ENCODE measurements at regions not wholly inside any gene's neighbourhood (a gene's known extent, or its start where the extent isn't known, plus 50 kb on each side); places are given as distances from the start of the nearest gene placed in this dataset.
A peak's percentile ranks its signal among the peaks of the same experiment; 100 is the strongest.
"Not testable (repeated sequence)": the region's sequence is repeated elsewhere in the genome, so short reads cannot be mapped to it uniquely, and the experiment has no call there.

DNA sequence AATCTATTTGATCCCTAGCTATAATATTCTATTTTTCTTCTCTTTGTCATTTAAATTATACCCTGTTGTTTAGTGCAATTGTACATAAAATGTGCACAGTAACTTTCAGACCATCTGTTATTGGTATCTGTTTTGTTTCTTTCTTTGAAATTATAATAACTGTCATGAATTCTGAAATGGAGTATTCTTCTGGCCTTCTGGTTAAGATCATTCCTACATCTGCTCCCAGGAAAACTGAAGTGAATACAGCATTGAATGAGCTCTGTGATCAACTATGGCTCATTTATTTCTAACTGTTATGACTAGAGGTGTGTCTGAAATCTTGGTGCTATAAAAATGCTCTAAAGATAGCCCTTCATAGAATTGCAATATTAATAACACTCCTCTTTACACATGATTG lies 788.4 kb upstream of the TMEFF2 start:
- DNase-seq: no peak

DNA sequence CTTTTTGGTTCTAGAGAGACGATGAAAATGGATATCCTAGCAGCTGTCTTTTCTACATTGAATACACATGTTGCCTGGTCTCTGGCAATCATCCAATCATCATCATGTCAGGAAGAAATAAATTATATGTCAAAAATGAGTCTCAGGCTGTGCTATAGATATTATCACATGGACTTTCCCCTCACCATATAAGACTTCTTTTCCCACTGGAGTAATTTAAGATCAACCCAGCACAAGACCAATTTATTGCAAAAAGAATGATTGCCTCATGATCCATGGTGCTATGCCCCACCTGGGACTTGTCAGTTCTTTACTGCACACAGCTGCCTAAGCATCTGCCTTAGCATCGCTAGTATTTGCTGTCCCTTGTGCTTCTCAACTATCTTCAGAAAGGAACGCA lies 783.7 kb upstream of the TMEFF2 start:
- DNase-seq: peak; percentile 26

DNA sequence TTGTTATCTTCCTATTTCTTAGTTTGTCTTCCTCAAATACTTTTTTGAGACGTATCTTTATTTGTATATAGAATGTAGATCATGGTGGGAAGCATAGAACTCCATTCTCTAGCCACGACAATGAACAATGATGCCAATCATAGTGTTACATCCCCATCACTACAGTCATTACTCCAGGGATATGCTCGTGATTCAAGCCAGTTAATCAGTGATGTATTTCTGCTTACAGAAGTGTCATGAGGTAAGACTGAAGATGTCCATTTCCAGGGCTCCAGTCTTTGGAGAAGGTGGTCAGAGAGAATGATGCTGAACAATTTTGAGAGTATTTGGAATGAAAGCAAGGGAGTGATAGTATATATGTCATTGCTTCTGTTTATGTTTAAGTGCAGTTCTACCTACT lies 777.2 kb upstream of the TMEFF2 start:
- no peak for DNase-seq

DNA sequence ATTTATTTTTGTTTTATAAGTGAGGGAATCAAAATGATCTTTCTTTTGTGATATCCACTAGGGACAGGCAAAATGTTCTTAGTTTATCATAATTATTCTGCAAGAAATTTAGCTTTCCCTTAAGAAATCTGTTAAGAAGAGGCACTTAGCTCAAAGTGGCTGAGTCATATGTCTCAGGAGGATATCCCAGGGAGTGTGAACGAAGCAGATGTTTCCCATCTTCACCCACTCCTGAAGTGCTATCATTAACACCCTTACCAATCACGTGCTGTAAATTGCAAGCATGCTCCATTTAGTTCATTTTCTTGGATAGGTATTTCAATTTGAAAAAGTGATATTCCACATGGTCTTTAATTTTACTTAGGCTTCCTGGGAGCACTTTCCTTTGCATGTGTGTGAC lies 774.3 kb upstream of the TMEFF2 start:
- no peak for DNase-seq

DNA sequence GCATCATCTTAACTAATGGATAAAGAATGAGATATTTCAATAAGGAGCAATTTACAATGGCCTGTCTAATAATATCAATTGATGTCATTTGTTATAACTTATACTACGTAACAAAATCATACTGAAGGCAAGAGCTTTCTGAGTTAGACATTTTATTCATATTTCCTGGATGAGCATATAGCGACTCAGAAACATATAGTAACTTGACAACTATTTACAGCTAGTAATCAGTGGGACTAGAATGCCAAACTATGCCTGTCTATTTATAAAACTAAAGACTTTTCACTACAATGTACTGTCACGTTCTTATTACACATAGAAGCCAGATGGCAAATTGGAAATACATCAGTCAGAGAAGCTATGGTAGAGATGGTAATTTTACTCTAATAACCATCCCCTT lies 766.2 kb upstream of the TMEFF2 start:
- no peak for DNase-seq

DNA sequence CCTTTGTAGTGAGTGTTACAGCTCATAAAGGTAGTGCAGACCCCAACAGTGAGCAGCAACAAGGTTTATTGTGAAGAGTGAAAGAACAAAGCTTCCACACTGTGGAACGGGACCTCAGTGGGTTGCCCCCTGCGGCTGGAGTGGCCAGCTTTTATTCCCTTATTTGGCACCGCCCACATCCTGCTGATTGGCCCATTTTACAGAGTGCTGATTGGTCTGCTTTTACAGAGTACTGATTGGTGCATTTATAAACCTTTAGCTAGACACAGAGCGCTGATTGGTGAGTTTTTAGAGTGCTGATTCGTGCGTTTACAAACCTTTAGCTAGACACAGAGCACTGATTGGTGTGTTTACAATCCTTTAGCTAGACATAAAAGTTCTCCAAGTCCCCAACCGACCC lies 763.9 kb upstream of the TMEFF2 start:
- DNase-seq: not testable (repeated sequence)

DNA sequence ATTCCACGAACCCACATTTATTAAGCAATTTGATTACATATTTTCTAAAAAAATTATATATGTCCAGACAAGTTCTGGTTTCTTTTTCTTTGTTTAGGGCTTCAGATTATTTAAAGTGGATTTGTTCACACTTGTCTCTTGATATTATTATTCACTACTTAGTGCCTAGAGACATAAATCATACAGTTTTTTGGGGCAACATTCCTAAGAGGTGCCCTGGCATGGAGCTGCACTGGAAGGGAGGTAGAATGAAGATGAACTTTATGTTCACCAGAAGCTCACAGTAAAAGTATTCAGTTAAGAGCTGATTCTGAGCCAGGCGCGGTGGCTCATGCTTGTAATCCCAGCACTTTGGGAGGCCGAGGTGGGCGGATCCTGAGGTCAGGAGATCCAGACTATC lies 762.7 kb upstream of the TMEFF2 start:
- no peak for DNase-seq

DNA sequence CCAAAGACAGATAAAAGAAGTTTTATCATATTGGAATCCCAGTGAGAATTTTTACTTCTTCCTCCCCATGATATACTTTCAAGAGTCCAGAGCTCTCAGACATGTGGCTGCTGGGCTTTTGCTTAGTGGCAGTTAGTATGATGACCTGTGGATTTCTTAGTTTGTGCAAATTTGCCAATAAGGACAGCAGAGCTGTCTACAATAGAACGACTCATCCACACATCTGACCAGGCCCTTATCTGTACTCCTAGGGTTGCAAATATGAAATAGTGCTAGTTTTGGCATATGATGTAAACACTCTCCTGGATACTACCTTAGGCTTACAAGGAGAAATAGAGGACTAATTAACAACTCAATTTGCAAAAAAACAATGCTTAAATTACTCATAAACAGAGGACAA lies 758.4 kb upstream of the TMEFF2 start:
- no peak for DNase-seq

DNA sequence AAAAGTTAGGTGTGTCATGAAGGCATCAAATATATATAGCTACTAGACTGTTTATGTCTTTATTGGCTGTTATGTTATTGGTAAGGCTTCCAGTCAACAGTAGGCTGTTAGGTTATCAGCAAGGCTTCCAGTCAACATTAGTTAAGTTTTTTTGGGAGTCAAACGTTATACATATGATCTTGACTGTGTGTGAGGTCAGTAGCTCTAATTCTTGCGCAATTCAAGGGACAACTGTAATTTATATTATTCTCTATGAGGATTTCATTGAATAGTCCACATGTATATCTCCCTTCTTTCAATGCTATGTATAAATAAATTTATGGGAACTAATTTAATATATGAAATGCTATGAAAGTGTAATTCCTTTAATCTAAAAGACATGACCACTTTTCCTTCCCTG lies 757.5 kb upstream of the TMEFF2 start:
- no peak for DNase-seq

DNA sequence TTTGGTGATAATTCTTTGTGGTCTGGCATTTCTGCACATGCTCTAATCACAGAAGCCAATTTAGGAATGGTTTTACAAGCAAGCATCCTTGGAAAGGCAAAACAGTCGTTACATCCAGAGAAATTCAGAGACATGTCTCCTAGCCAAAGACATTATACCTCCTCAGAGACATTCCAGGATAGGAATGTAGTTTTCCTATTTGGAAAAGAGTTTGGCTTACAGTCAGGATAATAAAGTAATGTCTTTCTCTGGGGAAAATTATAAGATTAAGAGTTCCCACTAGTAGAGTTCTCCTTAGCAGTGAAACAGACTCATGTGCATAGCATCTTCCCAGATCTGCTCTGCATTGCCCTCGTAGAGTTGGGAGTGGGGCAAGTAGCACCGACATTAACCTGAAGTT lies 753.6 kb upstream of the TMEFF2 start:
- no peak for DNase-seq

DNA sequence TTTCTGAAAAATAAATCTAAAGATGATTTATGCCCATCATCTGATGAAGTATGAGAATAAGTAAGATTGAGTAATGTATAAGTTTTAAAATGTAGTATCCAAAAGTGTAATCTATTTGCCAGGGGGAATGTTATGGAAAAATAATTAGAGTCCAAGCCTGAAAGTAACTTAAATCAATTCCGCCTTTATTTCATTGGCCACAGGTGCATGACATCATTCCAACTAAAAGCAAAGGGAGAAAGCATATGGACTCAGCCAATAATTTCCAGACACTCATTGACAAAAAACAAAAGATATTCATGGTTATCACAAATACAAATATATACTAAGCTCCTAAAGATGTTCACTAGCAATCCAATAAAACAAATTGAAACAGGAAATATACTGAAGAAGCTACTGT lies 752.6 kb upstream of the TMEFF2 start:
- DNase-seq: no peak

DNA sequence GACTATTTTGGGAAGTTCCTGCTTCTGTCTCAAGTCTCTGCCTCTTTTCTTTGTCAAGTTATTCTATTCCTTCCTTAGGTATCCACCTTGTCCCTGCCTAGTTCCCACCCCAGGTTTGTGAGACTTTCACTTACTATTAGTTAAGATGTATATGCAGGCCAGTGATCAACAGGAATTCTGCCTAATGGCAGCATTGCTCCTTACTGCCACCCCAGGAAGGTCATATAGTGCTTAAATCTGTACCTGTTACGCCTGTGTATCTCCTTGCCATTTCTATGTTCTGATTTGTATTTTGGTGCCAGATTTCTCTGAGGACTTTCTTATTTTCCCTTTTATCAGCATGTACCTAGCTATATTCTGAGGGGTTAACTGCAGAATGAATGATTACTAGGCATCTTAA lies 746.0 kb upstream of the TMEFF2 start:
- peak; percentile 15 for DNase-seq

DNA sequence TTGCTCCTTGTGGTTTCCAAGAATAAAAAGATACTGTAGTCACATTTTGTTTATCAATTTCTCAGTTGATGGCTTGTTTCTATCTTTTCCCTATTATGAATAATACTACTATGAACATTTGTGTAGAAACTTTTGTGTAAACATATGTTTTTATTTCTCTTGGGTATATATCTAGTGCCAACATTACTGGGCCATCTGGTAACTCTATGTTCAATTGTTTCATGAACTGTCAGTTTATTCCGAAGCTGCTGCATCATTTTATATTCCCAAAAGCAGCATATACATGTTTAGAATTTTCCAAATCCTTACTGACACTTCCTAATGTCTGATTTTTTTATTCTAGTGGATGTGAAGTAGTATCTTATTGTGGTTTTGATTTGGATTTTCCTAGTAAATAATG lies 737.6 kb upstream of the TMEFF2 start:
- DNase-seq: no peak

DNA sequence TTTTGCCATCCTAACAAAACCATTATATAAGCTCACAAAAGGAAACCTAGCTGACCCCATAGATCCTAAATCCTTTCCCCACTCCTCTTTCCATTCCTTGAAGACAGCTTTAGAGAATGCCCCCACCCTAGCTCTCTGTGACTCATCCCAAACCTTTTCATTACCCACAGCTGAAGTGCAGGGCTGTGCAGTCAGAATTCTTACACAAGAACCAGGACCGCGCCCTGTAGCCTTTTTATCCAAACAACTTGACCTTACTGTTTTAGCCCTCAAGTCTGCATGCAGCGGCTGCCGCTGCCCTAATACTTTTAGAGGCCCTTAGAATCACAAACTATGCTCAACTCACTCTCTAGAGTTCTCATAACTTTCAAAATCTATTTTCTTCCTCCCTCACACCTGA lies 726.9 kb upstream of the TMEFF2 start:
- not testable (repeated sequence) for DNase-seq

DNA sequence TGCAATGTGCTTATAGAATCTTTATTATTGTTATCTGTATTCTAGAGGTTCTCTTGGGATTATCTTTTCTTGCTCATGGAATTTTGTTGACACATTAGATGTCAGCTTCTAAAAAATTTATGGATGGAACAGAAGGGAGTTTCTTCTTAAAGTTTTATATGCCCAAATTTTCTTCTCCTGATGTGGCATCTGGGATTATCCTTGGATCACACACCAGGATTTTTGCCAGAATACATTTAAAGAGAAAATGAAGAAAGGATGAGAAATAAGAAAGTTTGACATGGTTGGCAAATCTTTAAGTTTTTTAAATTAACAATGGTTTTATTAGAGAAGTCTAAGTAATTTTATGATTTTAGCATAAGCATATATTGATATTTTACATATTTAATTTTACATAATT lies 706.7 kb upstream of the TMEFF2 start:
- no peak for DNase-seq

DNA sequence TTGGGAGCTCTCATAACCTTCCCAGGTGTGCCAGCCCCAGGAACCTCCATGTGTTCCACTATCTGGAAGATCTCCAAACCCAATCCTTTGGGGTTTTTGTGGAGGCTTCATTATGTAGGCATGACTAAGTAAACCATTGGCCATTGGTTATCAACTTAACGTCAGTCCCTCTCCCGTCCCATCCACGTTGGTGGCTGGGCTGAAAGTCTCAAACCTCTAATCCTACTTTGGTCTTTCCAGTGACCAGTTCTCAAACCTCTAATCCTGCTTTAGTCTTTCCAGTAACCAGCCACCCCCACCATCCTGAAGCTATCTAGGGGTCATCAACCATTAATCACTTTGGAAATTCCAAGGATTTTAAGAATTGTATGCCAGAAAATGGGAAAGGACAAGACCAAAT lies 704.7 kb upstream of the TMEFF2 start:
- DNase-seq: no peak

DNA sequence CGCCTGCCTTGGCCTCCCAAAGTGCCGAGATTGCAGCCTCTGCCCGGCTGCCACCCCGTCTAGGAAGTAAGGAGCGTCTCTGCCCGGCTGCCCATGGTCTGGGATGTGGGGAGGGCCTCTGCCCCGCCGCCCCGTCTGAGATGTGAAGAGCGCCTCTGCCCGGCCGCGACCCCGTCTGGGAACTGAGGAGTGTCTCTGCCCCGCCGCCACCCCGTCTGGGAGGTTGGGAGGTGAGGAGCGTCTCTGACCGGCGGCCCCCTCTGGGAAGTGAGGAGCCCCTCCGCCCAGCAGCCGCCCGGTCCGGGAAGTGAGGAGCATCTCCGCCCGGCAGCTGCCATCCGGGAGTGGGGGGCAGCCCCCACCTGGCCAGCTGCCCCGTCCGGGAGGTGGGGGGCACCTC lies 699.2 kb upstream of the TMEFF2 start:
- DNase-seq: not testable (repeated sequence)

DNA sequence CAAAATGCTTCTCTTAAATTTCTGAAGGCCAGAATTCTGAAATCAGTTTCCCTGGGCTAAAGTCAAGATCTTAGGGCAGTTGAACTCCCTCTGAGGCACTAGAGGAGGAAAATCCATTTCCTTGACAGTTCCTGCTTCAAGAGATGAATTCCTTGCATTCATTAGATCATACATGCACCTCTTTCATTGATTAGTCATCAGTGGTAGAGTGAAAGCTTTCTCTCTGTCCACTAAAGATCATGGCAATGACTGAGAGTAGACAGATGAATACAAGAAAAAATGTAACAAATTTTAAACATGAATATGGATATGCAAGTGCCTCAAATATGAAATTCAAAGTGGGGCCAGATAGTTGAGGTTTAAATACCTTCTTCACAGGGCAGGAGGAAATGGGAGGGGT lies 693.4 kb upstream of the TMEFF2 start:
- no peak for DNase-seq

DNA sequence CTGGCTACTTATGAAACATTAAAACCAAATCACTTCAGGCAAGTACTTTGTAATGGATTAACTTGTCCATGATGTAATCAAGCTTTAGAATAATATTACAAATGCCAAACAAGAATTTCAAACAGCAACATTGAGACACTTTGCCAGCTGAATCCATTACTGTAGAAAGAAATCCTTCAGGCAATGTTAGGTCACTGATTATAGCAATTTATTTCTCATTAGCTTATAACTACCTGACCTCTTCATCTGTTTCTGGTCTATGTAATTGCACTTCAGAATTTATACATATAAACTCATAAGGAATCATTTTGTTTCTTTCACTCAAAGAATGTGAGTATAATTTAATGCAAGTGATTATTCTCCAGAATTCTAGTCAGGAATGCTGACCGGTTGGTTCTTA lies 692.6 kb upstream of the TMEFF2 start:
- no peak for DNase-seq

DNA sequence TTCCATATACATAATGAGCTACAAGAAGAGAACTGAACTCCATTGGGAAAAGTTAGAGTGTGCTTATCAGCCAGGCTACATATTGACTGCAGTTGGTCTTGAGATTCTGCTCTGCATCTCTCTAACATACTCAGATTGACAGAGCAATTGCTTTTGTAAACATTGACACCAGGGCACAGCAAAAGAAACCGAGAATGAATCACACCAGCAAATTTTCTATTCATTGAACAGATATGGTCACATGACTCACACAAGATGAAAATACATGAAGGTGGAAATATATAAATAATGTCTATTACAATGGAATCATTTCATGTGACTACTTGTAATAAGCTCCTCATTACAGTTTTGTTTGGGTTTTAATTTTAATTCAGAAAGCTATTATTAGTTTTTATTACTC lies 691.9 kb upstream of the TMEFF2 start:
- DNase-seq: peak; percentile 46

DNA sequence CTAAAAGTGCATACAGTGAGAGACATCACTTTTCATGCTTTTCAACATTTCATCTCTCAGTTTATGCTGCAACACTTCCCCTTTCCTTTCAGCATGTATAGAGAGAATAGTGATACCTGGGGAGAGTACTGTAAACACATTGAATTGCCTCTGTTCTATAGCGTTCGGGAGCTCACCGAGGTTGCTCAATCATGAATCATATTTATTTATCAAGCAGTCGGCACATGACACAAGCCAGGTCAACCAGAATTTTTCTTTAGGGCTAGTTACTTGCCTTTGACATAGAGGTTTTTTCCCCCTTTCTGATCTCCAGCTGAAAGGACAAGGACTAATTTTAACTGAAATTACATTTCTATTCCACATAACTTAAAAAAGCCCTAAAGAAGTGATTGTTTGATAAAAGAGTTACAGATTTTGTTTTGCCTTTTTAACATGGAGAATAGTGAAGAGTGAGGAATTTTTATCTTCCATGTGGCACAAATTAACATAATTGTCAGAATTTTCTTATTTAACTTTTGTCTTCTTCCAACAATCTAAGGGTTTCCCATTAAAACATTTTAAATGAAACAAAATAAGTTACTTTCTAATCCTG lies 690.9 kb upstream of the TMEFF2 start:
- DNase-seq: peak; percentile 70

DNA sequence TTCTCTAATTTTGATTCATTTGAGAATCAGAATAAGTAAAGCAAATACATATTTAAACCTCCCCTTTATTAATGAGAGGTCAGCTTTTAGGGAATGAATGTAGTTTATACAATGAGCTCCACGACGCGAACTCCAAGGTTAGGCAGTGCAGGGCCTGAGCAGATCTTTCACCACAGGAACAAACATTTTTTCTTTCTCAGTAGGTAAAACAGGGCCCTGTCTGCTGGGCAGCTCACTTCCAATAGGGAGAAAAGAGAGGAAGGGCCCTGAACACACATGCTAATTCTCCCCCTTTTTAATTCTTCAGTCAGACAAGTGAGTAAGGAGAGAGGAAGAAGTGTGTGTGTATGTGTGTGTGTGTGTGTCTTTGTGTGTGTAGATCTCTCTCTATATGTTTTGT lies 682.4 kb upstream of the TMEFF2 start:
- no peak for DNase-seq

DNA sequence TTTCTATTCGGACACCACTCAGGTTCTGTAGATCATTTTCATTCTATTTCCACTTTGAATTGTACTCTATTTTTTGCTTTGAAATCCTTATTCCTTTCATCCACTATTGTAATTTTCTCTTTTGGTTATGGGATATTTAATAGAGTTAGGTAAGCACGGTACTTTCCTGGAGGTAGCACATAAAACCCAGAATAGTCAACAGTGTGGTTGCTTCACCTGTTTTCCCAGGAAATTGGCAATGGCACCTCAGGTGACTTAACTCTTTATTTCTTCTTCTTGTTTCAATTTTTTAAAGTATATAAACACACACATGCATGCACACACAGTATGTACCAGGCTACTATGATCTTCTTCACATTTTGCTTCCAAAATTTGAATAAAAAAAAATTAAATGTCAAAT lies 682.0 kb upstream of the TMEFF2 start:
- no peak for DNase-seq

DNA sequence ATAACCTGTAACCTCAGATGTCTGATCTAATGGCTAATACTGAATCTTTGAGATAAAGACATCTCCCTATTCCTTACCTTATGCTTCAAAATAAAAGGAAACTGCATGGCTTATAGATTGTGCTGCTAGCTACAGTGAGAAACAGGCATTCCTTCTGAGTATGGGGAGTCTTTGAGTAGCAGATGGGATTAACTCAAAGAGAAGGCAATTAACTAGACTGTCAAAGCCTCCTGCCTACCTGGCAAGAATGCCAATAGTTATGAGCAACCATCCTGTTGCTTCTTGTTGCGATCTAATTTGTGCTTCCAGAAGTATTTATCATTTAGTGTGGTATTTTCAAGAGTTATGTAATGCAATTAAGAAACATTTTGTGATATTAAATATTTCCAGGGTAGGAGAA lies 660.0 kb upstream of the TMEFF2 start:
- DNase-seq: no peak

DNA sequence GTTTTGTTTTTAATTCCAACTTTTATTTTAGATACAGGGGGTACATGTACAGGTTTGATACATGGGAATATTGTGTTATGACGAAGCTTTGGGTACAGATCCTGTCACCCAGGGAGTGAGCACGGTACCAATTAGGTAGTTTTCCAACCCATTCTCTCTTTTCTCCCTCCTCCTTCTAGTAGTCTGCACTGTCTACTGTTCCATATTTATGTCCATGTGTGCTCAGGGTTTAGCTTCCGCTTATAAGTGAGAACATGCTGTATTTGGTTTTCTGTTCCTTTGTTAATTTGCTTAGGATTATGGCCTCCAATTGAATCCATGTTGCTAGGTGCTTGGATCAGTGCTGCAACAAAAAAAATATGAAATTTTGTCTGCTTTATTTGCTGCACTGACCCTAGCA lies 659.3 kb upstream of the TMEFF2 start:
- no peak for DNase-seq

DNA sequence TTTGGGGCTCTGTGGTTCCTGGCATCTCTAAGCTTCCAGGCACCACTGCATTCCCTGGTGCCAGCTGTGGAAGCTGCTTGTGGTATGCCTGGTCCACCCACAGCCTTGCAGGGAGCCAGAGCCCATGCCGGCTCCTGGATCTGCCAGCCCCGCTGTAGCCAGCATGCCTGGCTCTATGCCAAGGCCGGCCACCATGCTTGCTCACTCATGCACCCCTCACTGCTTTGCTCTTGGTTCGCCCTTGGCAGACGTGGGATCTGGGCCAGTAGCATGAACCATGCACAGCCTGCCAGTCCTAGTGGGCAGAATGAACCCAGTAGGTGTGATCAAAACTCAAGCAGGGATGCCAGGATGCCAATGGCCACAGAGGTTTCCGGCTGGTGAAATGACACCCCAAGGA lies 634.2 kb upstream of the TMEFF2 start:
- DNase-seq: no peak

Data from NCI-H146 (cell line).